ENCODE measurements at regions not wholly inside any gene's neighbourhood (a gene's known extent, or its start where the extent isn't known, plus 50 kb on each side); places are given as distances from the start of the nearest gene placed in this dataset.

GRCh38 chr10:33120275-33120674 lies 162.2 kb upstream of the ITGB1 start:
- H3K79me1 ChIP-seq (ENCODE audit: insufficient read depth, low read depth, low read length, poor library complexity, severe bottlenecking), result no peaks in the 10 kb centered on the region
- H3K4ac ChIP-seq (ENCODE audit: low read depth, low read length), result no peak overlapping the region
- no peak overlapping the region for H3K14ac ChIP-seq (ENCODE audit: insufficient read depth, low read length)
- no peak for DNase-seq
- no peak overlapping the region for H4K91ac ChIP-seq (ENCODE audit: insufficient read length, low read depth, low read length)
- H3K9me3 ChIP-seq (ENCODE audit: control insufficient read depth, low read depth, low read length), result no peaks in the 10 kb centered on the region
- no CpG with 5 or more reads among the region's 3 CpGs for WGBS (ENCODE audit: extremely low coverage, insufficient read length, low lambda C conversion rate)
- Mint-ChIP-seq H3K9me3 (no peaks in the 10 kb centered on the region), H3K4me1 (peaks cover 6 to 7% of the 10 kb centered on the region in 2 experiments; a peak in 2 of 4 replicates), H3K36me3 (ENCODE audit: insufficient read depth in 1 of 3, low read depth in 3 of 3) (no peaks in the 10 kb centered on the region), H3K27ac (no peak overlapping the region; a peak in 1 of 7 replicates), H3K4me3 (no peak overlapping the region), H3K27me3 (ENCODE audit: low read depth) (0 out of 2 replicates have a peak, but pooled peaks cover 1% of the 10 kb centered on the region)
- no peak overlapping the region for H4K5ac ChIP-seq (ENCODE audit: insufficient read length, low read depth, low read length)
- H2BK5ac ChIP-seq (ENCODE audit: insufficient read length, low read length), result no peak overlapping the region
- no peak overlapping the region for H3K4me2 ChIP-seq (ENCODE audit: insufficient read depth, insufficient read length, low read length)
- no peak overlapping the region for H2AFZ ChIP-seq (ENCODE audit: low read length)
- no peaks in the 10 kb centered on the region for H3K79me2 ChIP-seq (ENCODE audit: insufficient read depth, low read length)
- H2BK20ac ChIP-seq (ENCODE audit: low read depth, low read length, poor library complexity, severe bottlenecking), result no peak overlapping the region
- H3K23ac ChIP-seq (ENCODE audit: insufficient read length, low read depth, low read length), result no peak overlapping the region
- no peaks in the 10 kb centered on the region for H4K20me1 ChIP-seq (ENCODE audit: control insufficient read depth, insufficient read depth, insufficient read length)
- no peak overlapping the region for H3K9ac ChIP-seq (ENCODE audit: extremely low read depth, insufficient read length, low read length)
- H2BK12ac ChIP-seq (ENCODE audit: insufficient read length, low read depth, low read length), result no peak overlapping the region
- no peak overlapping the region for H2BK15ac ChIP-seq (ENCODE audit: low read depth, low read length)
- H2BK120ac ChIP-seq (ENCODE audit: low read depth, low read length, poor library complexity, severe bottlenecking), result no peak overlapping the region
- no peak overlapping the region for H3K27ac ChIP-seq (ENCODE audit: insufficient read length, low read depth, low read length)
- H3K23me2 ChIP-seq (ENCODE audit: insufficient read length, low read depth, low read length, poor library complexity, severe bottlenecking), result no peaks in the 10 kb centered on the region
- H3T11ph ChIP-seq (ENCODE audit: low read length), result no peak overlapping the region
- H4K8ac ChIP-seq (replicated peaks; ENCODE audit: insufficient read length, low read depth, low read length), result no peak overlapping the region
- no peak for TF ChIP-seq CTCF (conservative IDR thresholded peaks at IDR 0.05)
- no peak overlapping the region for H3K18ac ChIP-seq (ENCODE audit: insufficient read length, low read depth, low read length)
- H3K4me1 ChIP-seq (ENCODE audit: insufficient read depth, low read length), result no peaks in the 10 kb centered on the region; the same call in 1 of the 2 replicates
- no peak overlapping the region for H2AK5ac ChIP-seq (ENCODE audit: insufficient read length, low read length)
- H3K27me3 ChIP-seq (ENCODE audit: insufficient read depth, low read length), result no peaks in the 10 kb centered on the region; the same call in 1 of the 2 replicates
- no peak overlapping the region for H3K56ac ChIP-seq (ENCODE audit: insufficient read length, low read depth, low read length)

Measured in H9 (cell line).